Panc1 (cell line): ENCODE measurements at regions not wholly inside any gene's neighbourhood (a gene's known extent, or its start where the extent isn't known, plus 50 kb on each side); places are given as distances from the start of the nearest gene placed in this dataset.

ENCODE experiments used
- ATAC-seq: fragments of 200-7000 bp; cut with Tn5 transposase; 2 replicates; pipeline ENCODE4 v1.9.1; 2020; ENCODE audit warnings: mild to moderate bottlenecking, moderate library complexity
- BruUV-seq: library from RNA; stranded (reverse); fragments of 400-500 nt; replicated peaks from 2 replicates; lab custom pipeline; 2021; lab: Mats Ljungman, UMichigan
- CTCF ChIA-PET: fragments of 300-600 bp; sonication (Branson Sonifier 250); formaldehyde crosslinking; loops from one replicate; lab custom pipeline; 2022; ENCODE audit warnings: antibody characterized with exemption; lab: Charles Lee
- POLR2A ChIA-PET: fragments of 300-600 bp; sonication (Branson Sonifier 250); formaldehyde crosslinking; loops from one replicate; lab custom pipeline; 2022; ENCODE audit warnings: antibody characterized with exemption; lab: Charles Lee
- DNase-seq: peaks from one replicate; pipeline ENCODE4 v3.0.0-alpha.2; 2010; ENCODE audit warnings: low read depth, low spot score
- H3K27ac ChIP-seq: 2 replicates; pipeline ENCODE4 v1.5.1; 2011; ENCODE audit warnings: mild to moderate bottlenecking, low read length, inconsistent platforms
- H3K27me3 ChIP-seq: fragments of 200-500 bp; sonication (Bioruptor generic); 2 replicates; pipeline ENCODE4 v1.6.0; 2014; ENCODE audit warnings: low read length, inconsistent platforms; ENCODE audit not compliant: control insufficient read depth, insufficient read depth
- H3K36me3 ChIP-seq: fragments of 200-500 bp; sonication (Bioruptor generic); 2 replicates; pipeline ENCODE4 v1.5.1; 2014; ENCODE audit warnings: inconsistent platforms, mild to moderate bottlenecking, low read length, moderate library complexity; ENCODE audit not compliant: control insufficient read depth, insufficient read depth
- H3K4me1 ChIP-seq: 2 replicates; pipeline ENCODE4 v1.5.1; 2011; ENCODE audit warnings: inconsistent platforms, mild to moderate bottlenecking, low read length, moderate library complexity; ENCODE audit not compliant: control insufficient read depth, insufficient read depth
- H3K4me3 ChIP-seq, 2 experiments: 2 replicates each; pipeline ENCODE4 v1.5.1; 2011 to 2012; ENCODE audit warnings: low read depth in 2 of 2, low read length in 2 of 2, mild to moderate bottlenecking in 2 of 2, inconsistent platforms in 1 of 2, moderate library complexity in 1 of 2
- H3K9me3 ChIP-seq: fragments of 200-500 bp; sonication (Bioruptor generic); 2 replicates; pipeline ENCODE4 v1.5.1; 2014; ENCODE audit warnings: low read depth, mild to moderate bottlenecking, inconsistent platforms, low read length, moderate library complexity; ENCODE audit not compliant: control insufficient read depth, insufficient read depth
- POLR2AphosphoS5 ChIP-seq: IDR thresholded peaks from 2 replicates; pipeline ENCODE4 v1.6.1; 2012; ENCODE audit warnings: mild to moderate bottlenecking, low read depth, low read length, moderate library complexity
- SIN3A ChIP-seq: IDR thresholded peaks from 2 replicates; pipeline ENCODE4 v1.6.1; 2012; ENCODE audit warnings: low read depth, mild to moderate bottlenecking, low read length, moderate library complexity, borderline replicate concordance; ENCODE audit not compliant: insufficient read depth
- TCF7L2 ChIP-seq: IDR thresholded peaks from 2 replicates; pipeline ENCODE4 v1.6.1; 2011; ENCODE audit warnings: mild to moderate bottlenecking, low read depth, low read length, inconsistent platforms
- in situ Hi-C: cut with HindIII; loops from 2 replicates; pipeline ENCODE4 v1.10.0; 2016; ENCODE audit warnings: low sequenced_read_pairs, low pct_unique_long_range_greater_than_20kb
- intact Hi-C: fragments of 100-400 bp; cut with micrococcal nuclease; formaldehyde crosslinking; loops from one replicate; pipeline ENCODE4 v1.10.0; 2022; ENCODE audit not compliant: unreplicated experiment
- TF ChIP-seq, protein P1 (sequence below): fragments of 450-650 bp; IDR thresholded peaks from 2 replicates; pipeline ENCODE4 v1.5.1; 2017; ENCODE audit warnings: mild to moderate bottlenecking
- TF ChIP-seq, protein P2 (sequence below), 2 experiments: IDR thresholded peaks; 2 replicates each; pipeline ENCODE4 v1.6.1; 2011 to 2012; ENCODE audit warnings: low read depth in 2 of 2, control low read depth in 1 of 2, low read length in 1 of 2, mild to moderate bottlenecking in 1 of 2, moderate library complexity in 1 of 2; ENCODE audit not compliant: insufficient read depth in 1 of 2

DNA sequence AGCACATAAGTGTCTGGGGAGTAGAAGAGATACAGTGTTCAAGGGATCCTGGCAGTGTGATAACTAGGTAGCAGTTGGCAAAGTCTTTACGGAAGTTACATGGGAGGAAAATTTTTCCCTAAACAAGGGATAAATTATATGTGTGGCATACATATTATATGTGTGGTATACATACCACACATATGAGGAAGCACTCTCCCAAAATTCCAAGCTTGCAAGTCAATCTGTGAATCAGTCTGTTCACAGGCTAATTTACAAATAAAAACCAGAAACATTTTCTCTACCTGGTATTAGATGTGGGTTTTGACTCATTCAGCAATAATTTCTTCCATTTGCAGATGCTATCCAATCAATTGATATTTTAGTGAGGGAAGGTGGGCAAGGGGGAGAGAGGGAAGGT lies 110.0 kb downstream of the ISOC1 start:
- Histone ChIP-seq H3K27me3 (no peaks in the 10 kb centered on the region), H3K4me1 (no peaks in the 10 kb centered on the region), H3K27ac (no peak overlapping the region), H3K9me3 (no peaks in the 10 kb centered on the region), H3K36me3 (no peaks in the 10 kb centered on the region), H3K4me3 (no peak overlapping the region)
- ATAC-seq, result no peak
- no peak for TF ChIP-seq SIN3A
- TF ChIP-seq, protein P1, sequence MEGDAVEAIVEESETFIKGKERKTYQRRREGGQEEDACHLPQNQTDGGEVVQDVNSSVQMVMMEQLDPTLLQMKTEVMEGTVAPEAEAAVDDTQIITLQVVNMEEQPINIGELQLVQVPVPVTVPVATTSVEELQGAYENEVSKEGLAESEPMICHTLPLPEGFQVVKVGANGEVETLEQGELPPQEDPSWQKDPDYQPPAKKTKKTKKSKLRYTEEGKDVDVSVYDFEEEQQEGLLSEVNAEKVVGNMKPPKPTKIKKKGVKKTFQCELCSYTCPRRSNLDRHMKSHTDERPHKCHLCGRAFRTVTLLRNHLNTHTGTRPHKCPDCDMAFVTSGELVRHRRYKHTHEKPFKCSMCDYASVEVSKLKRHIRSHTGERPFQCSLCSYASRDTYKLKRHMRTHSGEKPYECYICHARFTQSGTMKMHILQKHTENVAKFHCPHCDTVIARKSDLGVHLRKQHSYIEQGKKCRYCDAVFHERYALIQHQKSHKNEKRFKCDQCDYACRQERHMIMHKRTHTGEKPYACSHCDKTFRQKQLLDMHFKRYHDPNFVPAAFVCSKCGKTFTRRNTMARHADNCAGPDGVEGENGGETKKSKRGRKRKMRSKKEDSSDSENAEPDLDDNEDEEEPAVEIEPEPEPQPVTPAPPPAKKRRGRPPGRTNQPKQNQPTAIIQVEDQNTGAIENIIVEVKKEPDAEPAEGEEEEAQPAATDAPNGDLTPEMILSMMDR, result no peak
- TF ChIP-seq TCF7L2, result no peak
- TF ChIP-seq, protein P2, sequence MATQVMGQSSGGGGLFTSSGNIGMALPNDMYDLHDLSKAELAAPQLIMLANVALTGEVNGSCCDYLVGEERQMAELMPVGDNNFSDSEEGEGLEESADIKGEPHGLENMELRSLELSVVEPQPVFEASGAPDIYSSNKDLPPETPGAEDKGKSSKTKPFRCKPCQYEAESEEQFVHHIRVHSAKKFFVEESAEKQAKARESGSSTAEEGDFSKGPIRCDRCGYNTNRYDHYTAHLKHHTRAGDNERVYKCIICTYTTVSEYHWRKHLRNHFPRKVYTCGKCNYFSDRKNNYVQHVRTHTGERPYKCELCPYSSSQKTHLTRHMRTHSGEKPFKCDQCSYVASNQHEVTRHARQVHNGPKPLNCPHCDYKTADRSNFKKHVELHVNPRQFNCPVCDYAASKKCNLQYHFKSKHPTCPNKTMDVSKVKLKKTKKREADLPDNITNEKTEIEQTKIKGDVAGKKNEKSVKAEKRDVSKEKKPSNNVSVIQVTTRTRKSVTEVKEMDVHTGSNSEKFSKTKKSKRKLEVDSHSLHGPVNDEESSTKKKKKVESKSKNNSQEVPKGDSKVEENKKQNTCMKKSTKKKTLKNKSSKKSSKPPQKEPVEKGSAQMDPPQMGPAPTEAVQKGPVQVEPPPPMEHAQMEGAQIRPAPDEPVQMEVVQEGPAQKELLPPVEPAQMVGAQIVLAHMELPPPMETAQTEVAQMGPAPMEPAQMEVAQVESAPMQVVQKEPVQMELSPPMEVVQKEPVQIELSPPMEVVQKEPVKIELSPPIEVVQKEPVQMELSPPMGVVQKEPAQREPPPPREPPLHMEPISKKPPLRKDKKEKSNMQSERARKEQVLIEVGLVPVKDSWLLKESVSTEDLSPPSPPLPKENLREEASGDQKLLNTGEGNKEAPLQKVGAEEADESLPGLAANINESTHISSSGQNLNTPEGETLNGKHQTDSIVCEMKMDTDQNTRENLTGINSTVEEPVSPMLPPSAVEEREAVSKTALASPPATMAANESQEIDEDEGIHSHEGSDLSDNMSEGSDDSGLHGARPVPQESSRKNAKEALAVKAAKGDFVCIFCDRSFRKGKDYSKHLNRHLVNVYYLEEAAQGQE (IDR thresholded peaks at IDR 0.05; ENCODE audit: insufficient read depth in 1 of 2, low read depth in 2 of 2, low read length in 1 of 2), result no peak
- TF ChIP-seq POLR2AphosphoS5, result no peak
- intact Hi-C loops (no loop called here), in situ Hi-C loops (no loop called here)
- CTCF ChIA-PET, result no interaction called here
- no TSS peak for BruUV-seq
- POLR2A ChIA-PET, result no interaction called here
- no peak for DNase-seq

DNA sequence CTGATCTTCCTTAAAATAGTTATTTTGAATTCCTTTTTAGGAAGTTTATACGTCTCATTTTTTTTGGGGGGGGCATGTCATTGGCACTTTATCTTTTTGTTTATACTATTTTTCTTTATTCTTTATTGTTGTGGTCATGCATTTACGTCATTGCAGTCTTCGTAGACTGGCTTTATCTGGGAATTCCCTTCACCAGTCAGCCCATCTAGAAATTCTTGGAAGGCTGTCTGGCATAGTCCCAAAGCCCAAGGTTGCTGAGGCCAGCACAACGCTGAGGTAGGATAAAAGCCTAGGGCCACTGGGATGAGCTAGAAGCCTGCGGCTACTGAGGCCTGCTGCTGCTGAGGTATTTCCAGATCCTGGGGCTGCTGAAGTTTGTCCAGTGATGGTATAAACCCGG lies 121.5 kb downstream of the ISOC1 start:
- Histone ChIP-seq H3K4me3 (no peak overlapping the region), H3K9me3 (no peaks in the 10 kb centered on the region), H3K36me3 (no peaks in the 10 kb centered on the region), H3K27me3 (no peaks in the 10 kb centered on the region), H3K4me1 (no peaks in the 10 kb centered on the region), H3K27ac (no peak overlapping the region)
- ATAC-seq, result no peak
- no TSS peak for BruUV-seq
- POLR2A ChIA-PET, result no interaction called here
- in situ Hi-C loops, result no loop called here
- DNase-seq, result no peak
- CTCF ChIA-PET, result no interaction called here
- intact Hi-C loops, result no loop called here
- TF ChIP-seq, protein P1, result no peak
- no peak for TF ChIP-seq POLR2AphosphoS5

DNA sequence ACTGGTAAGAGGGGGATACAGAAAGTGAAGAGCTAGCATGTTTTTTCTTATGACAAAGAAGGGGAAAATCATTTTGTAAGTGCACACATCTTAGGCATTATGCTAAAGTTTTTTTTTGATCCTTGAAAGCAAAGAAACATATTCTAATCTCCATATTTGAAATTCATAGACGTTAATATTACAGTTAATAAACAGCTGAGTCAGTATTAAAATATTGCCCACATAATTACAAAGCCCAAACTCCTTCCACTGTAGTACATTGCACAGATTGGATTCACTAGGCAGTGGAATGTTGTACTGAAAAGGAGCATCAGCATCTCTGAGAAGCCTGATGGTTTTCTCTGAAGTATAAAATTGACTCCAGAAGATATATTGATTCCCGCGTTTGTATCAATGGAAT lies 122.6 kb downstream of the ISOC1 start:
- intact Hi-C loops, result no loop called here

More for the DNA sequence above, 122.6 kb downstream of the ISOC1 start:
- POLR2A ChIA-PET, result no interaction called here
- no peaks in the 10 kb centered on the region for H3K9me3 ChIP-seq
- in situ Hi-C loops, result no loop called here
- DNase-seq (no peak), ATAC-seq (no peak)
- CTCF ChIA-PET, result no interaction called here
- H3K36me3 ChIP-seq, result no peaks in the 10 kb centered on the region
- no peak overlapping the region for H3K27ac ChIP-seq
- H3K4me3 ChIP-seq, result no peak overlapping the region
- no peaks in the 10 kb centered on the region for H3K4me1 ChIP-seq
- no peaks in the 10 kb centered on the region for H3K27me3 ChIP-seq
- TF ChIP-seq, protein P2 (IDR thresholded peaks at IDR 0.05; ENCODE audit: insufficient read depth in 1 of 2, low read depth in 2 of 2, low read length in 1 of 2), result no peak
- no TSS peak for BruUV-seq
